ENCODE measurements at regions not wholly inside any gene's neighbourhood (a gene's known extent, or its start where the extent isn't known, plus 50 kb on each side); places are given as distances from the start of the nearest gene placed in this dataset.

DNA sequence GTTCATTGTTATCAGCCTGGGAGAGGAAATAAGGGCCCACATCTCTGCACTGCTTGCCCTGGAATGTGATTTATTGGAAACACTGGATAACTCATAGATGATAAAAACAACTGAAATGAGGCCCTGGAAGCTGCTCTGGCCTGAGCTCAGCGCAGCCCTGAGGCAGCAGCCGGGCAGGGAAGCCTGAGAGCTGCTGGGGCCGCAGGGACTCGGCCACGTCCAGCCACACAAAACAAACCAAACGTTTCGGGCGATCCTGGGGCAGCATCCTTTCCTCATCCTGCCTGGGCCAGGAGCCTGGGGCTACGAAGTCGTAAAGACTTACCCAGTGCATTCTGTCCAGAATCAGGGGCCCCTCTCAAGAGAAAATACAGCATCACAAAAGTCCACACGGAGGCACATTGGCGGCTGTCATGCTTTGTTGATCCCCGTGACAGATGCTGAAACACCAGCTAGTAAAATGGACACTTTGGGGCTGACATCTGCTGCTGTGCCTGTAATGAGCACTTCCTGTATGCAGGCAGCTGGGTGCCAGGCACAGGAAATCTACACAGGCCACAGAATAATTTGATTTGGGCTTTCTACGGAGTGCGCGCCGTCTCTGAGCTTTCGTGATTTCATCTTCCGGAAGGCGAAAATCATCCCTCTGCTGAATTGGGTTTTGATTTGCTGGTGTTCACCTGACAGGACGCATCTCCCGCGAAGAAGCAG, 250.6 kb downstream of the EIPR1 start:
- Histone ChIP-seq H3K9me3 (ENCODE audit: control insufficient read depth in 1 of 2, insufficient read depth in 1 of 2, low read depth in 1 of 2, low read length in 2 of 2) (no peaks in the 10 kb centered on the region), H3K4me2 (ENCODE audit: low read length) (no peak overlapping the region), H3K4me3 (replicated peaks in 1 of 2; ENCODE audit: low read depth in 1 of 2, low read length in 2 of 2) (no peak overlapping the region), H2AFZ (ENCODE audit: low read depth, low read length, poor library complexity, severe bottlenecking) (no peak overlapping the region), H3K9ac (ENCODE audit: low read length) (no peak overlapping the region), H3K27ac (ENCODE audit: low read depth, low read length) (no peak overlapping the region), H3K9me2 (ENCODE audit: insufficient read depth) (no peaks in the 10 kb centered on the region), H3K36me3 (ENCODE audit: control insufficient read depth in 1 of 2, insufficient read depth in 2 of 2, low read length in 2 of 2) (no peaks in the 10 kb centered on the region), H4K20me1 (ENCODE audit: insufficient read depth) (no peaks in the 10 kb centered on the region), H3K27me3 (ENCODE audit: insufficient read depth, low read length) (no peaks in the 10 kb centered on the region), H3K79me2 (ENCODE audit: insufficient read depth, low read length) (no peaks in the 10 kb centered on the region), H3K4me1 (ENCODE audit: control insufficient read depth in 1 of 2, insufficient read depth in 2 of 2, low read length in 2 of 2) (no peaks in the 10 kb centered on the region)
- TF ChIP-seq SIN3A (IDR thresholded peaks at IDR 0.05; ENCODE audit: low read depth), result no peak
- TF ChIP-seq, protein P1, sequence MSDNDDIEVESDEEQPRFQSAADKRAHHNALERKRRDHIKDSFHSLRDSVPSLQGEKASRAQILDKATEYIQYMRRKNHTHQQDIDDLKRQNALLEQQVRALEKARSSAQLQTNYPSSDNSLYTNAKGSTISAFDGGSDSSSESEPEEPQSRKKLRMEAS (IDR thresholded peaks at IDR 0.05), result no peak
- CTCF ChIA-PET, result no interaction called here
- POLR2A ChIA-PET, result no interaction called here
- RAD21 ChIA-PET (ENCODE audit: low non-redundant PET in 1 of 2, low total read pairs in 2 of 2, uncharacterized antibody in 2 of 2, unreplicated experiment in 2 of 2), result no interaction called here
- BruUV-seq (replicated peaks), result no TSS peak
- intact Hi-C loops (cut with micrococcal nuclease), result no loop called here
- DNase-seq (ENCODE audit: low read depth, low spot score), result no peak
- no peak for ATAC-seq

DNA sequence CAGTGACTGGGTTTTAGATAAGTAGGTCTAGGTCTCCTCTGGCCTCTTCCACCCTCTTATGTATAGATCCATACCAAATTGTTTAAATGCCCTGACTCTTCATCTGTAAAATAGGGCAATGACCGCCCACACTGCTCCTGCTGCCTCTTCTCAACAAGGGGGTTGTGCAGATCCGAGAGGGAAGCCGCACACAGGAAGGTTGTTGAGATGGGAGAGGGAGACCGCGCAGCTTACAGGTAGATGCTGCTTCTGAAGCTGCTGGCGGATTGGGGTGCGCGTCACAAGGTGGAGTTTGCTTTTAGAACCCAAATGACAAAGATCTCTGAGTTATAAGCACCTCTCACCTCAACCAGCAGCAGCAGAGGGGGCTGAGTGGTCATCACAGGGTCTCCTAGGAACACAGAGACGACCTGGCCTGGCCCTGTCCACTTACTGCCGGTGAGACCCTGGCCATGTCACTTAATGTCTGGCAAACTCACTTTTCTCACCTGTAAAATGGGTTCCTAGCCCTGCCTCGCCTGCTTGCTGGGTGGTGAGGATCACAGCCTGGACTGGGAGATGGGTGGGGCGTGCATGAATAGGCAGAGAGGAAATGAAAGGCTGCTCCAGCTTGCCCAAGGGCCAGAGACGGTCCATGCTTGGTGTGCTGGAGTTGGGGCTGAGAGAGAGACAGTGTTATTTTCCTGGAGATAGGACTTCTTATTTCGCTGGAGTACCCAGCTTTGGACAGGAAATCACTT, 251.3 kb downstream of the EIPR1 start:
- Histone ChIP-seq H3K4me3 (replicated peaks in 1 of 2; ENCODE audit: low read depth in 1 of 2, low read length in 2 of 2) (no peak overlapping the region), H3K9ac (ENCODE audit: low read length) (no peak overlapping the region), H3K27ac (ENCODE audit: low read depth, low read length) (no peak overlapping the region), H3K9me2 (ENCODE audit: insufficient read depth) (no peaks in the 10 kb centered on the region), H4K20me1 (ENCODE audit: insufficient read depth) (no peaks in the 10 kb centered on the region), H3K79me2 (ENCODE audit: insufficient read depth, low read length) (no peaks in the 10 kb centered on the region), H3K36me3 (ENCODE audit: control insufficient read depth in 1 of 2, insufficient read depth in 2 of 2, low read length in 2 of 2) (no peaks in the 10 kb centered on the region), H3K4me1 (ENCODE audit: control insufficient read depth in 1 of 2, insufficient read depth in 2 of 2, low read length in 2 of 2) (no peaks in the 10 kb centered on the region), H3K4me2 (ENCODE audit: low read length) (no peak overlapping the region), H3K27me3 (ENCODE audit: insufficient read depth, low read length) (no peaks in the 10 kb centered on the region), H2AFZ (ENCODE audit: low read depth, low read length, poor library complexity, severe bottlenecking) (no peak overlapping the region), H3K9me3 (ENCODE audit: control insufficient read depth in 1 of 2, insufficient read depth in 1 of 2, low read depth in 1 of 2, low read length in 2 of 2) (no peaks in the 10 kb centered on the region)
- CTCF ChIA-PET, result no interaction called here
- DNase-seq (ENCODE audit: low read depth, low spot score), result no peak
- no TSS peak for BruUV-seq (replicated peaks)
- ATAC-seq, result no peak
- intact Hi-C loops (cut with micrococcal nuclease), result no loop called here
- POLR2A ChIA-PET, result no interaction called here
- RAD21 ChIA-PET (ENCODE audit: low non-redundant PET in 1 of 2, low total read pairs in 2 of 2, uncharacterized antibody in 2 of 2, unreplicated experiment in 2 of 2), result no interaction called here
- TF ChIP-seq POLR2AphosphoS5 (IDR thresholded peaks at IDR 0.05; ENCODE audit: low read depth, low read length), result no peak
- TF ChIP-seq, protein P2, sequence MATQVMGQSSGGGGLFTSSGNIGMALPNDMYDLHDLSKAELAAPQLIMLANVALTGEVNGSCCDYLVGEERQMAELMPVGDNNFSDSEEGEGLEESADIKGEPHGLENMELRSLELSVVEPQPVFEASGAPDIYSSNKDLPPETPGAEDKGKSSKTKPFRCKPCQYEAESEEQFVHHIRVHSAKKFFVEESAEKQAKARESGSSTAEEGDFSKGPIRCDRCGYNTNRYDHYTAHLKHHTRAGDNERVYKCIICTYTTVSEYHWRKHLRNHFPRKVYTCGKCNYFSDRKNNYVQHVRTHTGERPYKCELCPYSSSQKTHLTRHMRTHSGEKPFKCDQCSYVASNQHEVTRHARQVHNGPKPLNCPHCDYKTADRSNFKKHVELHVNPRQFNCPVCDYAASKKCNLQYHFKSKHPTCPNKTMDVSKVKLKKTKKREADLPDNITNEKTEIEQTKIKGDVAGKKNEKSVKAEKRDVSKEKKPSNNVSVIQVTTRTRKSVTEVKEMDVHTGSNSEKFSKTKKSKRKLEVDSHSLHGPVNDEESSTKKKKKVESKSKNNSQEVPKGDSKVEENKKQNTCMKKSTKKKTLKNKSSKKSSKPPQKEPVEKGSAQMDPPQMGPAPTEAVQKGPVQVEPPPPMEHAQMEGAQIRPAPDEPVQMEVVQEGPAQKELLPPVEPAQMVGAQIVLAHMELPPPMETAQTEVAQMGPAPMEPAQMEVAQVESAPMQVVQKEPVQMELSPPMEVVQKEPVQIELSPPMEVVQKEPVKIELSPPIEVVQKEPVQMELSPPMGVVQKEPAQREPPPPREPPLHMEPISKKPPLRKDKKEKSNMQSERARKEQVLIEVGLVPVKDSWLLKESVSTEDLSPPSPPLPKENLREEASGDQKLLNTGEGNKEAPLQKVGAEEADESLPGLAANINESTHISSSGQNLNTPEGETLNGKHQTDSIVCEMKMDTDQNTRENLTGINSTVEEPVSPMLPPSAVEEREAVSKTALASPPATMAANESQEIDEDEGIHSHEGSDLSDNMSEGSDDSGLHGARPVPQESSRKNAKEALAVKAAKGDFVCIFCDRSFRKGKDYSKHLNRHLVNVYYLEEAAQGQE (IDR thresholded peaks at IDR 0.05; ENCODE audit: low read depth), result no peak
- TF ChIP-seq TCF7L2 (IDR thresholded peaks at IDR 0.05; ENCODE audit: borderline replicate concordance, extremely low read depth, insufficient read depth, insufficient read length), result no peak
- no peak for TF ChIP-seq SRF (IDR thresholded peaks at IDR 0.05; ENCODE audit: low read depth)
- TF ChIP-seq ELF1 (IDR thresholded peaks at IDR 0.05; ENCODE audit: borderline replicate concordance, low read depth), result no peak
- no peak for TF ChIP-seq YY1 (IDR thresholded peaks at IDR 0.05; ENCODE audit: extremely low read depth, insufficient replicate concordance, low read depth, low read length)
- no peak for TF ChIP-seq EGR1 (IDR thresholded peaks at IDR 0.05; ENCODE audit: low read depth)
- no peak for TF ChIP-seq FOSL1 (IDR thresholded peaks at IDR 0.05; ENCODE audit: low read depth)
- no peak for TF ChIP-seq CBX3 (IDR thresholded peaks at IDR 0.05; ENCODE audit: low read depth)
- TF ChIP-seq, protein P3, sequence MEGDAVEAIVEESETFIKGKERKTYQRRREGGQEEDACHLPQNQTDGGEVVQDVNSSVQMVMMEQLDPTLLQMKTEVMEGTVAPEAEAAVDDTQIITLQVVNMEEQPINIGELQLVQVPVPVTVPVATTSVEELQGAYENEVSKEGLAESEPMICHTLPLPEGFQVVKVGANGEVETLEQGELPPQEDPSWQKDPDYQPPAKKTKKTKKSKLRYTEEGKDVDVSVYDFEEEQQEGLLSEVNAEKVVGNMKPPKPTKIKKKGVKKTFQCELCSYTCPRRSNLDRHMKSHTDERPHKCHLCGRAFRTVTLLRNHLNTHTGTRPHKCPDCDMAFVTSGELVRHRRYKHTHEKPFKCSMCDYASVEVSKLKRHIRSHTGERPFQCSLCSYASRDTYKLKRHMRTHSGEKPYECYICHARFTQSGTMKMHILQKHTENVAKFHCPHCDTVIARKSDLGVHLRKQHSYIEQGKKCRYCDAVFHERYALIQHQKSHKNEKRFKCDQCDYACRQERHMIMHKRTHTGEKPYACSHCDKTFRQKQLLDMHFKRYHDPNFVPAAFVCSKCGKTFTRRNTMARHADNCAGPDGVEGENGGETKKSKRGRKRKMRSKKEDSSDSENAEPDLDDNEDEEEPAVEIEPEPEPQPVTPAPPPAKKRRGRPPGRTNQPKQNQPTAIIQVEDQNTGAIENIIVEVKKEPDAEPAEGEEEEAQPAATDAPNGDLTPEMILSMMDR (IDR thresholded peaks at IDR 0.05 in 2 of 3, conservative IDR thresholded peaks at IDR 0.05 in 1 of 3; ENCODE audit: borderline replicate concordance in 1 of 3, insufficient read depth in 1 of 3, low read depth in 2 of 3, low read length in 2 of 3), result no peak
- TF ChIP-seq SP1 (IDR thresholded peaks at IDR 0.05; ENCODE audit: low read depth), result no peak

All from HCT116 (cell line).